H9 (cell line): ENCODE measurements at regions not wholly inside any gene's neighbourhood (a gene's known extent, or its start where the extent isn't known, plus 50 kb on each side); places are given as distances from the start of the nearest gene placed in this dataset.

Source experiments
- DNase-seq: peaks from one replicate; pipeline ENCODE4 v3.0.0-alpha.2; 2017
- H2AFZ ChIP-seq: one replicate; pipeline ENCODE4 v1.6.1; 2013; ENCODE audit warnings: mild to moderate bottlenecking, low read length, control low read depth, moderate library complexity
- H2AK5ac ChIP-seq: 2 replicates; pipeline ENCODE4 v1.6.1; 2013; ENCODE audit warnings: low read length, control low read depth, mixed read lengths; ENCODE audit not compliant: insufficient read length
- H2BK120ac ChIP-seq: one replicate; pipeline ENCODE4 v1.6.1; 2013; ENCODE audit warnings: low read depth, mild to moderate bottlenecking, low read length, control low read depth, inconsistent platforms; ENCODE audit not compliant: poor library complexity, severe bottlenecking
- H2BK12ac ChIP-seq: 2 replicates; pipeline ENCODE4 v1.6.1; 2013; ENCODE audit warnings: low read length, control low read depth, mixed read lengths, low read depth; ENCODE audit not compliant: insufficient read length
- H2BK15ac ChIP-seq: 2 replicates; pipeline ENCODE4 v1.6.1; 2013; ENCODE audit warnings: low read depth, low read length, control low read depth
- H2BK20ac ChIP-seq: one replicate; pipeline ENCODE4 v1.6.1; 2013; ENCODE audit warnings: low read depth, mild to moderate bottlenecking, low read length, control low read depth, inconsistent platforms; ENCODE audit not compliant: poor library complexity, severe bottlenecking
- H2BK5ac ChIP-seq: 2 replicates; pipeline ENCODE4 v1.6.1; 2013; ENCODE audit warnings: low read length, control low read depth, mixed read lengths; ENCODE audit not compliant: insufficient read length
- H3K14ac ChIP-seq: 2 replicates; pipeline ENCODE4 v1.6.1; 2013; ENCODE audit warnings: low read length, control low read depth; ENCODE audit not compliant: insufficient read depth
- H3K18ac ChIP-seq: 2 replicates; pipeline ENCODE4 v1.6.1; 2013; ENCODE audit warnings: low read depth, mild to moderate bottlenecking, mixed read lengths, low read length, control low read depth; ENCODE audit not compliant: insufficient read length
- H3K23ac ChIP-seq: 2 replicates; pipeline ENCODE4 v1.6.1; 2013; ENCODE audit warnings: low read length, control low read depth, mixed read lengths, low read depth; ENCODE audit not compliant: insufficient read length
- H3K23me2 ChIP-seq: 2 replicates; pipeline ENCODE4 v1.6.1; 2013; ENCODE audit warnings: low read depth, mild to moderate bottlenecking, mixed read lengths, low read length, control low read depth; ENCODE audit not compliant: insufficient read length, poor library complexity, severe bottlenecking
- H3K27ac ChIP-seq: 2 replicates; pipeline ENCODE4 v1.5.1; 2013; ENCODE audit warnings: low read length, control low read depth, mixed read lengths, low read depth; ENCODE audit not compliant: insufficient read length
- H3K27me3 ChIP-seq: 2 replicates; pipeline ENCODE4 v1.6.1; 2013; ENCODE audit warnings: low read length, control low read depth, inconsistent platforms; ENCODE audit not compliant: insufficient read depth
- H3K4ac ChIP-seq: 2 replicates; pipeline ENCODE4 v1.6.1; 2013; ENCODE audit warnings: low read depth, mild to moderate bottlenecking, control low read depth, inconsistent platforms, low read length, moderate library complexity
- H3K4me1 ChIP-seq: 2 replicates; pipeline ENCODE4 v1.6.1; 2013; ENCODE audit warnings: low read length, control low read depth, inconsistent platforms; ENCODE audit not compliant: insufficient read depth
- H3K4me2 ChIP-seq: 2 replicates; pipeline ENCODE4 v1.6.1; 2013; ENCODE audit warnings: low read length, control low read depth, mixed read lengths; ENCODE audit not compliant: insufficient read length, insufficient read depth
- H3K56ac ChIP-seq: 2 replicates; pipeline ENCODE4 v1.6.1; 2013; ENCODE audit warnings: low read depth, mild to moderate bottlenecking, mixed read lengths, low read length, control low read depth; ENCODE audit not compliant: insufficient read length
- H3K79me1 ChIP-seq: 2 replicates; pipeline ENCODE4 v1.6.1; 2013; ENCODE audit warnings: low read depth, mild to moderate bottlenecking, moderate library complexity, low read length, control low read depth, inconsistent platforms; ENCODE audit not compliant: insufficient read depth, poor library complexity, severe bottlenecking
- H3K79me2 ChIP-seq: 2 replicates; pipeline ENCODE4 v1.6.1; 2013; ENCODE audit warnings: low read length, control low read depth, inconsistent platforms; ENCODE audit not compliant: insufficient read depth
- H3K9ac ChIP-seq: 2 replicates; pipeline ENCODE4 v1.6.1; 2013; ENCODE audit warnings: low read length, control low read depth, mixed read lengths; ENCODE audit not compliant: insufficient read length; ENCODE audit errors: extremely low read depth
- H3K9me3 ChIP-seq: one replicate; pipeline ENCODE4 v1.6.1; 2013; ENCODE audit warnings: low read depth, low read length, inconsistent platforms; ENCODE audit not compliant: control insufficient read depth
- H3T11ph ChIP-seq: one replicate; pipeline ENCODE4 v1.6.1; 2013; ENCODE audit warnings: mild to moderate bottlenecking, low read length, control low read depth, inconsistent platforms
- H4K20me1 ChIP-seq: one replicate; pipeline ENCODE4 v1.6.1; 2013; ENCODE audit not compliant: control insufficient read depth, insufficient read length, insufficient read depth
- H4K5ac ChIP-seq: 2 replicates; pipeline ENCODE4 v1.6.1; 2013; ENCODE audit warnings: low read depth, mild to moderate bottlenecking, mixed read lengths, low read length, control low read depth; ENCODE audit not compliant: insufficient read length
- H4K8ac ChIP-seq: replicated peaks from 2 replicates; pipeline ENCODE4 v1.6.1; 2013; ENCODE audit warnings: low read length, control low read depth, mixed read lengths, low read depth; ENCODE audit not compliant: insufficient read length
- H4K91ac ChIP-seq: 2 replicates; pipeline ENCODE4 v1.6.1; 2013; ENCODE audit warnings: low read depth, mild to moderate bottlenecking, moderate library complexity, mixed read lengths, low read length, control low read depth; ENCODE audit not compliant: insufficient read length
- H3K27ac Mint-ChIP-seq, 3 experiments: 2 replicates in 2 of 3; 3 replicates in 1 of 3; pipeline ENCODE4 v1.8.0; 2020 to 2021; ENCODE audit warnings: mixed read lengths in 3 of 3, mild to moderate bottlenecking in 1 of 3, moderate library complexity in 1 of 3
- H3K27me3 Mint-ChIP-seq: 2 replicates; pipeline ENCODE4 v1.8.0; 2021; ENCODE audit warnings: low read depth, mild to moderate bottlenecking, moderate library complexity, mixed read lengths
- H3K36me3 Mint-ChIP-seq, 3 experiments: 2 replicates in 2 of 3; 3 replicates in 1 of 3; pipeline ENCODE4 v1.8.0; 2020 to 2021; ENCODE audit warnings: low read depth in 3 of 3, mixed read lengths in 3 of 3; ENCODE audit not compliant: insufficient read depth in 1 of 3
- H3K4me1 Mint-ChIP-seq, 2 experiments: 2 replicates each; pipeline ENCODE4 v1.8.0; 2020; ENCODE audit warnings: mixed read lengths in 2 of 2
- H3K4me3 Mint-ChIP-seq, 2 experiments: 2 replicates in 1 of 2; 3 replicates in 1 of 2; pipeline ENCODE4 v1.8.0; 2020 to 2021; ENCODE audit warnings: mild to moderate bottlenecking in 2 of 2, mixed read lengths in 2 of 2, moderate library complexity in 1 of 2
- H3K9me3 Mint-ChIP-seq, 2 experiments: 2 replicates in 1 of 2; 3 replicates in 1 of 2; pipeline ENCODE4 v1.8.0; 2020; ENCODE audit warnings: mild to moderate bottlenecking in 2 of 2, mixed read lengths in 2 of 2, moderate library complexity in 1 of 2
- CTCF ChIP-seq: fragments of 200-600 bp; sonication (generic); conservative IDR thresholded peaks from 3 replicates; pipeline ENCODE4 v1.8.0; 2021; ENCODE audit warnings: antibody characterized with exemption, mild to moderate bottlenecking
- whole genome bisulfite sequencing: extraction: QIAGEN DNeasy Blood & Tissue Kit; methylation state at CpG from one replicate; pipeline ENCODE4 v1.1.7; 2013; ENCODE audit warnings: missing lambda C conversion rate, low lambda C conversion rate, mixed read lengths; ENCODE audit not compliant: insufficient read length; ENCODE audit errors: extremely low coverage; 5-methylcytosine and 5-hydroxymethylcytosine counted together

GRCh38 chr15:38164061-38164460, 88.6 kb upstream of the SPRED1 start:
- H4K91ac ChIP-seq = no peak overlapping the region
- no peak overlapping the region for H3K4me2 ChIP-seq
- H2BK120ac ChIP-seq = no peak overlapping the region
- Mint-ChIP-seq H3K4me3 (no peak overlapping the region), H3K27me3 (no peaks in the 10 kb centered on the region; the same call in 1 of the 2 replicates), H3K9me3 (no peaks in the 10 kb centered on the region), H3K4me1 (peaks cover 17 to 29% of the 10 kb centered on the region in 2 experiments), H3K36me3 (no peaks in the 10 kb centered on the region), H3K27ac (no peak overlapping the region)
- no peak for DNase-seq
- no peak overlapping the region for H3K9ac ChIP-seq
- H3K23me2 ChIP-seq = no peaks in the 10 kb centered on the region
- H4K5ac ChIP-seq = no peak overlapping the region
- no peak overlapping the region for H3K18ac ChIP-seq
- no peak overlapping the region for H3K14ac ChIP-seq
- no peak overlapping the region for H3T11ph ChIP-seq
- no peak overlapping the region for H2BK15ac ChIP-seq
- no CpG with 5 or more reads among the region's 2 CpGs for WGBS
- no peak overlapping the region for H3K27ac ChIP-seq
- no peaks in the 10 kb centered on the region for H4K20me1 ChIP-seq
- no peak overlapping the region for H2AK5ac ChIP-seq
- no peaks in the 10 kb centered on the region for H3K27me3 ChIP-seq
- no peak for TF ChIP-seq CTCF
- H4K8ac ChIP-seq = no peak overlapping the region
- H3K56ac ChIP-seq = no peak overlapping the region
- peaks cover 7% of the 10 kb centered on the region for H3K4me1 ChIP-seq
- no peak overlapping the region for H3K4ac ChIP-seq
- H2BK12ac ChIP-seq = no peak overlapping the region
- no peak overlapping the region for H3K23ac ChIP-seq
- H3K79me1 ChIP-seq = no peaks in the 10 kb centered on the region
- H2BK20ac ChIP-seq = no peak overlapping the region
- H2AFZ ChIP-seq = peak overlapping the region; percentile 49
- no peaks in the 10 kb centered on the region for H3K79me2 ChIP-seq
- H2BK5ac ChIP-seq = no peak overlapping the region
- no peaks in the 10 kb centered on the region for H3K9me3 ChIP-seq
